Left lung (tissue), 4 donors: ENCODE measurements at regions not wholly inside any gene's neighbourhood (a gene's known extent, or its start where the extent isn't known, plus 50 kb on each side); places are given as distances from the start of the nearest gene placed in this dataset.

ENCODE experiments used
- ATAC-seq: fragments of 200-7000 bp; cut with Tn5 transposase; one replicate; pipeline ENCODE4 v1.9.1; 2020; ENCODE audit warnings: moderate library complexity
- DNase-seq, 4 donors: peaks; one replicate each; pipeline ENCODE4 v3.0.0-alpha.2; 2013 to 2020
- H3K27ac ChIP-seq, 2 donors: fragments of 200-600 bp; sonication (generic) in 1 of 2; one replicate each; pipeline versions ENCODE4 v1.5.0 to v1.8.0; 2020 to 2021
- H3K27me3 ChIP-seq, 2 donors: fragments of 200-600 bp; sonication (generic) in 1 of 2; one replicate each; pipeline versions ENCODE4 v1.5.0 to v1.8.0; 2020 to 2021
- H3K36me3 ChIP-seq, 2 donors: fragments of 200-600 bp; sonication (generic) in 1 of 2; one replicate each; pipeline versions ENCODE4 v1.5.0 to v1.8.0; 2020 to 2021
- H3K4me1 ChIP-seq, 2 donors: fragments of 200-600 bp; one replicate each; pipeline ENCODE4 v1.8.0; 2021
- H3K4me3 ChIP-seq, 2 donors: fragments of 200-600 bp; sonication (generic) in 1 of 2; one replicate each; pipeline versions ENCODE4 v1.5.0 to v1.8.0; 2020 to 2021; ENCODE audit warnings: mild to moderate bottlenecking in 1 of 2
- H3K9me3 ChIP-seq, 2 donors: fragments of 200-600 bp; sonication (generic) in 1 of 2; one replicate each; pipeline versions ENCODE4 v1.5.0 to v1.8.0; 2020 to 2021
- CTCF ChIP-seq, 2 donors: fragments of 200-600 bp; sonication (generic) in 1 of 2; IDR thresholded peaks; one replicate each; pipeline versions ENCODE4 v1.5.0 to v1.8.0; 2021; ENCODE audit warnings: antibody characterized with exemption in 2 of 2
- intact Hi-C, 2 donors: fragments of 100-400 bp; cut with DNase I; formaldehyde crosslinking; loops; one replicate each; pipeline versions ENCODE4 v1.11.2 to v1.14.2; 2022
- donor health status: DM: no; HTN: yes; CAD: no.
- donor health status: DM: no; HTN: no; CAD: no.

- no peak for TF ChIP-seq CTCF (IDR thresholded peaks at IDR 0.05)
- Histone ChIP-seq H3K9me3 (no peaks in the 10 kb centered on the region), H3K4me1 (no peaks in the 10 kb centered on the region), H3K27me3 (no peaks in the 10 kb centered on the region), H3K4me3 (no peak overlapping the region), H3K27ac (no peak overlapping the region), H3K36me3 (no peaks in the 10 kb centered on the region)
- DNase-seq (no peak), ATAC-seq (no peak)
- intact Hi-C loops = no loop called here
Observed at GRCh38 chr16:65908568-65908967, 457.9 kb upstream of the CDH5 start.

GRCh38 chr16:65905331-65905730 lies 461.2 kb upstream of the CDH5 start:
- no peak for DNase-seq
- no peak for ATAC-seq
- no peaks in the 10 kb centered on the region for H3K4me1 ChIP-seq
- no peak for TF ChIP-seq CTCF (IDR thresholded peaks at IDR 0.05)
- intact Hi-C loops = no loop called here
- no peaks in the 10 kb centered on the region for H3K36me3 ChIP-seq
- H3K9me3 ChIP-seq = no peaks in the 10 kb centered on the region
- no peak overlapping the region for H3K4me3 ChIP-seq
- no peaks in the 10 kb centered on the region for H3K27me3 ChIP-seq
- H3K27ac ChIP-seq = no peak overlapping the region

GRCh38 chr16:65896448-65897153 lies 469.9 kb upstream of the CDH5 start:
- intact Hi-C loops = no loop called here
- no peak overlapping the region for H3K4me3 ChIP-seq
- no peak overlapping the region for H3K27ac ChIP-seq
- H3K4me1 ChIP-seq = no peaks in the 10 kb centered on the region
- no peak for TF ChIP-seq CTCF (IDR thresholded peaks at IDR 0.05)
- no peaks in the 10 kb centered on the region for H3K9me3 ChIP-seq
- no peak for ATAC-seq
- DNase-seq = no peak
- no peaks in the 10 kb centered on the region for H3K27me3 ChIP-seq
- no peaks in the 10 kb centered on the region for H3K36me3 ChIP-seq

GRCh38 chr16:65895906-65896305 lies 470.6 kb upstream of the CDH5 start:
- H3K36me3 ChIP-seq = no peaks in the 10 kb centered on the region
- intact Hi-C loops = no loop called here
- H3K4me3 ChIP-seq = no peak overlapping the region
- no peaks in the 10 kb centered on the region for H3K9me3 ChIP-seq
- no peak overlapping the region for H3K27ac ChIP-seq
- H3K27me3 ChIP-seq = no peaks in the 10 kb centered on the region
- ATAC-seq = no peak
- no peak for TF ChIP-seq CTCF (IDR thresholded peaks at IDR 0.05)
- no peaks in the 10 kb centered on the region for H3K4me1 ChIP-seq
- DNase-seq = no peak

- intact Hi-C loops = no loop called here
- Histone ChIP-seq H3K9me3 (no peaks in the 10 kb centered on the region), H3K4me3 (no peak overlapping the region), H3K27ac (no peak overlapping the region), H3K4me1 (no peaks in the 10 kb centered on the region), H3K27me3 (no peaks in the 10 kb centered on the region), H3K36me3 (no peaks in the 10 kb centered on the region)
- DNase-seq (no peak), ATAC-seq (no peak)
- TF ChIP-seq CTCF (IDR thresholded peaks at IDR 0.05) = no peak
Observed at GRCh38 chr16:65895486-65895885, 471.0 kb upstream of the CDH5 start.
